Stimulated activated CD8-positive, alpha-beta memory T cell treated with anti-CD3 and anti-CD28 coated beads, Interleukin-4, amount 100 ng/mL, for 24 hours (primary cell): ENCODE measurements at regions not wholly inside any gene's neighbourhood (a gene's known extent, or its start where the extent isn't known, plus 50 kb on each side); places are given as distances from the start of the nearest gene placed in this dataset.
"Not testable (repeated sequence)": the region's sequence is repeated elsewhere in the genome, so short reads cannot be mapped to it uniquely, and the experiment has no call there.

Source experiments
- DNase-seq: peaks from one replicate; pipeline ENCODE4 v3.0.0-alpha.2; 2020; ENCODE audit warnings: low read depth

DNA sequence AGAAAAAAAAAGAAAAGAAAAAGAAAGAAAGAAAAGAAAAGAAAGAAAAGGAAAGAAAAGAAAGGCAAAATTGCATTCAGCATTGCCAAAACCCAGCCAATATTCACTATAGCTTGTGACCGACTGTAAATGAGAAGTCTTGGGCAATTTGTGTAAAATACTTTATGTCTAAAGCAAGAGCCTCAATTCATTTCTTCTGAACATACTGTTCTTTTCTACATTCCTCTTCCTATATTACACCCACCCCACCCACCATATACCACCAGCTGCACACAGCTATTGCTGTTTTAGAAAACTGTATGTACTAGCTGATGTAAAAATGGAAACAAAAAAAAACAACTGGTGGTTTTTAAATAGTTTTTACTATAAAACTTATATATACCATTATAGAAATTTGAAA is 156.9 kb upstream of the TTC29 start:
- DNase-seq: no peak

DNA sequence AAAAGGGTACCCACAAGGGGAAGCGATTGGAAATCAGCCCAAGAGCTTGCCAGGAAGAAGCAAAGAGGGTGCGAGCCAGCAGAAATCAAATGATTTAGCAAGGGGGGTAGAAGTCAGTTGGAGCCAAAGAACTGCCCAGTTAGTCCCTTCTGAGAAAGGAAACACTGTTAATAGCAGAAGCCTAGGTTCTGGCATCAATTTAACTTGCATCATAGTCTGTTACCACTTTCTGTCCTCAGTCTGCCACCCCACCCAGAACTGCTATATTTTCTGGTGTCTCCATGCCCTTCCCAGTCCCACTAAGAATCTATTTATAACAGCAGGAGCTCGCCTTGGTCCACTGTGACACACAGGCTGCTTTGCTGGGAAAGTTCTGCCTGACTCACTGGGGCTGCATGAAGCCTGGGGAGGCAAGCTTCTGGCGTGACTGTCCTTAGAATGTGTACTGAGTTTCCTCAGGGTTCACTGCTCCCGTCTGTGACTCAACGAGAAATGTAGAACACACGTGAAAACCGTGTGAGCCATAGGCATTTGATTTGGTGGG is 157.8 kb upstream of the TTC29 start:
- no peak for DNase-seq

DNA sequence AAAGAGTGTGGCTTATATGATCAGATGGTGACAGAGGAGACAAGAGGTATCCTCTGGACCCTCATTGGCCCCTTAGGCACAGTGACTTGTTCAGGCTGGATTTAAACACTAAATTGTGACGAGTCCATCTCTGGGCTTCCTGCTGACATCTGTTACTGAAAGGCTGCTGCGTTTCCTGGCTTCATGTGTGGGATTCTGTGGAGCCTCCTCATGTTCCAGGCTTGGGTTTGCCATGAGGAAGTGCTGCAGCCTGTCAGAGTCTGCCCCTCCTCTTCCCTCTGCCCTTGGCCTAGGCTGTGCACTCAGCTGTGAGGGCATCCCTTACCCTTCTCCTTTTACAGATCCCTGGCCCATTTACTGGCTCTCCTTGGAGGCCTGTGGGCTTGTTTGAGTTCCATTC is 159.1 kb upstream of the TTC29 start:
- no peak for DNase-seq

DNA sequence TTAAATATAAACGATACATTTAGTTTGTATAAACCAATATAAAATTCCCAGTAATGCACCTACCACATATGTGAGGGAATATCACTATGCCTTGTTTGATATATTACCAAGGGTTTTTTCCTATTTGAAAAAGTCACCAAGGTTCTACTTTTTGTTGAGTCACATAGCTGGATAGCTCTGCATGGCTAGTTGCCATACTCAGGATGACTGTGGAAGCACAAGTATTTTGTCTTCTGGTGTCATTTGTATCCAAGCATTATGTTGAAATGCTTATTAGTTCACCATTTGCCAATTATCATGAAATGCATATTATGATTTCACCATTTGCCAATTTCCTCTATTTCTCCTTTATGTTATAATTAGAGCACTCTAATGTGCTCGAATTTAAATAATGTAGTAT is 162.7 kb upstream of the TTC29 start:
- no peak for DNase-seq

DNA sequence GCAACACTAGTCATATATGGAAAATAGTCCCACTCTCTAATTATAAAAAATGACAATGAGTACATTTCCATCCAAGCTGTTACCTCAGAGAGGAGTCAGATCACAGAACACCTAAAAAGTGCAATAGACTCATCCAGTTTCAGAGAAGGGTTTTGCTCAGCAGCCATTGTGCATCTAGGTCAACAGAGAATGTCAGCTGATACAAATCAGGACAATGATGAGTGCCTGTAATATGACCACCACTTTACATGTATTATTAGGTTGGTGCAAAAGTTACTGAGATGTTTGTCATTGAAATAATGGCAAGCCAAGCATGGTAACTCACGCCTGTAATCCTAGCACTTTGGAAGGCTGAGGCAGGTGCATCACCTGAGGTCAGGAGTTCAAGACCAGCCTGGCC is 164.1 kb upstream of the TTC29 start:
- DNase-seq: no peak

DNA sequence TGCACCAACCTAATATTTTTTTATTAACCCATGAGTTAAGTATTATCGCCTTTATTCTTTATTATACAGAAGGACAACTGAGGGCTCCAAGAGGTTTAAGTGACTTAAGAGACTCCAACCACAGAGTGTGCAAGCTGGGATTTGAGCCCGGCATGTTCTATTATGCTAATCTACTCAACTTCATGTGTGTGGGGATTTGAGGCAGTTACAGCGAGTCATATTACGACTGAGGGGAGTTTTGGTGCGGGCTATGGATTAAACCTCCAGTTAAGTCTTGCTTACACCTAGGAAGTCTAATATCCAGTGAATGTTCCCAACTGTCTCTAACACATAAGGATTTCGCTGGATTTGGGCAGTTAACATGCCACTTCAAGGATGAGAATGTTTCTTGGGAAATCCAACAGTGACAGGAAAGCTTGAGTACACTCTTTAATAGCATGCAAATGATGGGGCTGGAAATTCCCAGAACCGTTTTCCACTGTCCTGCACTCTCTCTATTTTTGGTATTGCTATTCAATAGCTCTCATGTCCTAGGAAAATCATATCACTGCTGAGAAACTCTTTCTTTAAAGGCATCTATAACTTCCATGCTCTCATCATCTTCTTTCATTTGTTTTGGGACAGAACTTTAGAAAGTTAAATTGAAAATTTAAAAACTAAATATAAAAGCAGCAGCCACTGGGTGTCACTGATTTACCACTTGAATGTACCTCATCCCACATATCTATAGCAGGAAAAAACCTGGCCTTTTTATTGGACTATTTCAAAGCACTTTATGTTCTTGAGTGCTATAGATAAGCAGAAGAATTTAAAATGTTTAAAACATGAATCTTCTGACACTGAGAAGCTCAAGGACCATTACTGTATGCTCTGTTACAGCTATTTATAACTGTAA is 165.1 kb upstream of the TTC29 start:
- no peak for DNase-seq

DNA sequence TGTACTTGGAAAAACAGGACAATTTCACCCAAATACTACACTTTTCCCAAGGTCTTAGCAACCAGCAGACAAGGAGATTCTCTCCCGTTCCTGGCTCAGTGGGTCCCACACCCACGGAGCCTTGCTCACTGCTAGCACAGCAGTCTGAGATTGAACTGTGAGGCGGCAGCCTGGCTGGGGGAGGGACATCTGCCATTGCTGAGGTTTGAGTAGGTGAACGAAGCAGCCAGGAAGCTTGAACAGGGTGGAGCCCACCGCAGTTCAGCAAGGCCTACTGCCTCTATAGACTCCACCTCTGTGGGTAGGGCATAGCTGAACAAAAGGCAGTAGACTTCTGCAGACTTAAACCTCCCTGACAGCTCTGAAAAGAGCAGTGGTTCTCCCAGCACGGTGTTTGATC is 166.5 kb upstream of the TTC29 start:
- not testable (repeated sequence) for DNase-seq

DNA sequence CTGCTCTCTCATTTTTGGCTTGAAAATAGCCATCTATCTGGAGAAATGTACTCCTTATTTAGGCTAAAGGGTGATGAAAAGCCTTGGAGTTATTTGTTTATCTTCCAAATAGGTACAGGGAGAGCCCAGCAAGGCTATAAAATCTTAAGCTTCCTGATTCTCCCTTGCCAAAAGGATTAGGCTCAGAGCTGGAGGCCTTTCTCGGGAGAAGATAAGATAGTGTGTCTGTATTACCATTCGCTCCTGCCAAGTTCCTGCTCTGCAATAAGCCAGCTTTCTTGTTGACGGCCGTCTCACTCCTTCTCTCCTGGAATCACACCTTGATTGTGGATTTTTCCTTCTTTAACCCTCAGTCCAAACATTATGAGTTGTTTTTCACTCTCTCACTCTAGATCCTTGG is 171.8 kb upstream of the TTC29 start:
- no peak for DNase-seq

DNA sequence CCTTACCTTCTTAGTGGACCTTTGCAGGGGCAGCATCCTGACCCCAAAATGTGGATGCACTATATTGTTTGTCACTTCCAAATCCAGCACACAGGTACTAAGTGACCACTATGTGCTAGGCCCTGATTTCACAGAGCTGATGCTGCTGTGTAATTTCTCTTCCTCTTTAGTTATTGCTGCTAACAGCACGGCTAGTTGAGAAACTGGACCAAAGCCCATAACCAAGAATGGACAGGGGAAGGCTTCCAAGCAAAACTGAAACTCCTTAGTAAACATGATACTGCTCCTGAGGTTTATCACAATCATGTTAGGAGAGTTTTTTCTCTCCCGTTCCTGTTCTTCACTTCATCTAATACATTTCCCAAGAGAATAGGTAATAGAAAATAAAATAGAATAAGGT is 172.9 kb upstream of the TTC29 start:
- DNase-seq: no peak

DNA sequence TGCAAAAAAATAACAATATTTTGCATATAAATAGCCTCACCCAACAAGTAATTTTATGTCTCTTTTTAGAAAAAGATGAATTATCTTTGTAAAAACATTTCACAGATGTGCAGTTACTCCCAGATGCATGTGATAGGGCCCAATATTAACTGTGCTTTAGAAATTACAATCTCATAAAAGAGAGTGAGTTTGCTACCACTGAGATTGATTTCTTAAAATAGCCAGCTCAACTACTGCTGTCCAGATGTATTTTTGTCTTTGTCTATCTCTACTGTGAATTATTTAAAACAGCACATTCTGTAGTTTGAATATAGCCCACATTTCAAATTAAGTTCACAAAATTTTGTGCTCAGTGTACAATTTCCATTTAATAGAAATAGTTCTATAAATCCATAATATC is 177.0 kb upstream of the TTC29 start:
- no peak for DNase-seq

DNA sequence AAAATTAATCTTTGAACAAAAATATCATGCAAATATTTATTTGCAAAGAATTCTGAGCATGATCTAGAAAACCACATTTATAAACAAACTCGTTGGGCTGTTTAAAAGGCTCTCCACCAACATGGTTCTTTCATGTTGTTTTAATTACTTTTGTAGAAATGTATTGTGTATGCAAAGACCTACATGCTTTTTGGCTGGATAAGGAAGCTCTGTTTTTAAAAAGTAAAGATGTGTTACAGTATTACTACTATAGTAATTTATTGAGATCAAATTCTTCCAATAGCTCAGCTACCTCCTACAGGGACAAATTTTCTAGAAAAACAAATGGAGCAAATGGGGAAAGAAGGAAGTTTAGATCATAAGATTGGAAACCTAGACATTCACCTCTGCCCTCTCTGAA is 177.5 kb upstream of the TTC29 start:
- DNase-seq: no peak

DNA sequence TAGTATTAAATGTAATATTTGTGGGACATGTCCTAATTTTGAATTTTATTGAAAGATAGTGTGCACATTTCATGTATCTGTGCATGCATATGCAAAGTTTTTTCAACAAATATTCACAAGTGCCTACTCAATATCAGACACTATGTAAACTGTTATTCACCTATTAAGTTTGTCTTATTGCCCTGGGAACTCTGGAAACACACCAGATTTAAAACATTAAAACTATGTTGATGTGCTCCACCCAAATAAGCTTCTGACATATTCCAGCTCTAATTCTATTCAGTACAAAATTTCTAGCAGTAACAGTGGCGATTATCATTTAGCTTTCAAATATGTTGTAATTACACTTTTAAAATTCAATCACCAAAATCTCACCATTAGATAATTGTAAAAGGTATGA is 183.1 kb upstream of the TTC29 start:
- DNase-seq: no peak

DNA sequence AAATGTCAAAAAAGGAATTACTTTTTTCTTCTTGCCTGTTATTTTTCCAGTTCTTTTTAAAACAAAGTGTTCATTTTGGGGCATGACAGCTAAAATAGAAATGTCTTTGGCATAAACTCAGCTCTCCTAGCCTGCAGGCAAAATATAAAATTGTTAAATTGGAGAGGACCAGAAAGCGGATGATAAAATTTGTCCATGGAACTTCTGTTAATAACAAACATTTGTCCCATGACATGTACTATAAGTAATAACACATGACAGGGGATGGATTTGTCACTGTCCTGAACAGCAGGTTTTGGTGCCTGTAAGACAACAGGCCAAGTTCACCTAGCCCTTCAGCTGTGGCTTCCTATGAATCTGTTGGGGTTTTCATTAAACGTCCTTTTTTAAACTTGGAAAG is 184.0 kb upstream of the TTC29 start:
- no peak for DNase-seq

DNA sequence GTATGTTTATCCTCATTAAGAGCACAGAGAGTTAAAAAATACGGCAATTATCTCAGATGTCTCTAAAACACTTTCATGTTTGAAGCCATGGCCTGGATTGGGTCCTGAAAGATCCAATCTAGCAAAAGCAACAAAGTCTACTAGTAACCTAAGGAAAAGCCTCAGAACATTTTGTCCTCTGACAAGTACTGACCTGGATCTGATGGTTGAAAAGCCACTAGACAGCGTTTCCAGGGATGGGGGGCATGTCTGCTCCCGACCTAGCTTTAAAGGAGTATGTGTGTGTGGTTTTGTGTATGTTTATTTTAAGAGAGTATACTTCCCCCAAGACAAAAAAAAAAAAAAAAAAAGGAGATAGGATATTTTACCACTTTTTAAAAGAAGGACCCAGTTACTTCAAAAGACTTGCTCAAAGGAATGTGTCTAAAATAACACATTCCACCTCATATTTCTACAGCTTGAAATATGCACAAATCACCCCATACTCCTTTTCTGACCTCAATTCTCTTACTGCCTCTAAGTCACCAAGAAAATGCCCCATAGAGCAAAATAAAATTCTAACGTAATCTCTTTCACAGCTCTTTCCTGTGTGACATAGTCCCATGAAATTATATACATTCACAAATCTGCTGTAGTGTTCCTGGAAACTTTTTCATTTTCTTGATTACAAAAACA is 189.0 kb upstream of the TTC29 start:
- DNase-seq: no peak

DNA sequence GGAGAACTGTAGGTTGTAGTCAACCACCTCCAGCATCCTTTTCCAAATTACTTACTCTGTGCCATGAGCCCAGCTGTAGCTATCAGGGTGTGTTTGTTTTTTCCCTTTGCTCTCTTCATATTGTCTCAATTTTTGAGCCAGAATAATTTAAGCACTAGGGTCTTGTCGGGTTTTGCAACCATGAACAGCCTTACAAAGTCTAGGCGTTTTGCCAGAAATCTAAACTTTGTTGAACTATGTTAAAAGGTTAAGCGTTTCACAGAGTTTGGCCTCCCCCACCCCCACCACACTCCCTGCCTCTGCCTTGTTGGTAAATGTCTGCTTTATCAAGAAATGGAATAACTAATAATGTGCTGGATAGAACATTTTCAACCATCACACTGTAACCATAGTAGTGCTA is 190.6 kb upstream of the TTC29 start:
- no peak for DNase-seq

DNA sequence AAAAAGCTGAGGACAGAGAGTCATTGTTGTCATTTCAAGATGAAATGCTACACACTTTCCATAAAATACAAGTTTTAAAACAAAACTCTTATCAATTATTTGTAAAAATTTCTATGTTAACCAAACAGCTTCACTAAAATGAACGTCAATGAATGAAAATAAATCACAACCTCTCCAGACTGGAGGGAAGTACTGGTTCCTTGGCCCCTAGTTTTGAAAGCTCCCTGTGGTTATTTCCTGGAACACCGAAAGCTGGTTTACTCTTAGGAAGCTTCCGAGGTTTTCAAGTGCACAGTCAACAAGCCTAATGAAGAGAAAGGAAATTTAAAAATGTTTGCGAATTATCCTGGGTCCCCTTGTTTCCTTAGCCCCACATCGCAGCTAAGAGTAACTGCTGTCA is 191.1 kb upstream of the TTC29 start:
- no peak for DNase-seq

DNA sequence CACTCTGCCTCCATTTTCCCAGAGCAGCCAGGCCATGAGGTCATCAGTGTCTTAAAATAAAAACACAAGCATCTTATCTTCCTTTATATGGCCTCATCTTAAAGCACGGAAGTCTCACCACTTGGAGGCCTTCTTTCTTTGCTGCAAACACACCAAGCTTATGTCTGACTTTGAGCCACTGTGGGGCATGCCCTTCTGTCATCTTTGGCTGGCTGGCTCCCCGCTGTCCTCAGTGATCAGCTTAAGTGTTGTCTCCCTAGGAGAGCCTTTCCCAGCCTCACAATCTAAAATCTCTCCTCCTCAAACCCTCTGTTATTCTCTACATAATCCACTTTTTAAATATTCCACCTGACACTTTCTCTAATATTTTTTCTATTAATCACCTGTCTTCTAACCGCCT is 191.6 kb upstream of the TTC29 start:
- DNase-seq: no peak

DNA sequence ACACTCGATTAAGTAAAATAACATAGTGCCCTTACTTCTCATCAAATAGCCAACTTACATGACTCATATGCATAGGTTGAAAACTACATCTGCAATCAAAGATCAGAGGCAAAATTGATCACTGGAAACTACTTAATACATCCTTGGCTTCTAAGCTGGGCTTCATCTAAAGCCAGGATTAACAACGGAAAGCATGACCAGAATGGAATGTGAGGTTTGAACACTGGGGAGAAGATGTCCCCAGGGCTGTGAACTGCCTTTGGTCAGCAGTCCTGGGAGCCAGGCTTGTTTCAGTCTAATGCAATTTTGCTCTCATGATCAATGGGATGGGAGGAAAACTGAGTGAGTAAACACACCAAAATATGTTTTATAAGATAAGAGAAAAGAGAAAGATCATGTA is 192.5 kb upstream of the TTC29 start:
- no peak for DNase-seq

DNA sequence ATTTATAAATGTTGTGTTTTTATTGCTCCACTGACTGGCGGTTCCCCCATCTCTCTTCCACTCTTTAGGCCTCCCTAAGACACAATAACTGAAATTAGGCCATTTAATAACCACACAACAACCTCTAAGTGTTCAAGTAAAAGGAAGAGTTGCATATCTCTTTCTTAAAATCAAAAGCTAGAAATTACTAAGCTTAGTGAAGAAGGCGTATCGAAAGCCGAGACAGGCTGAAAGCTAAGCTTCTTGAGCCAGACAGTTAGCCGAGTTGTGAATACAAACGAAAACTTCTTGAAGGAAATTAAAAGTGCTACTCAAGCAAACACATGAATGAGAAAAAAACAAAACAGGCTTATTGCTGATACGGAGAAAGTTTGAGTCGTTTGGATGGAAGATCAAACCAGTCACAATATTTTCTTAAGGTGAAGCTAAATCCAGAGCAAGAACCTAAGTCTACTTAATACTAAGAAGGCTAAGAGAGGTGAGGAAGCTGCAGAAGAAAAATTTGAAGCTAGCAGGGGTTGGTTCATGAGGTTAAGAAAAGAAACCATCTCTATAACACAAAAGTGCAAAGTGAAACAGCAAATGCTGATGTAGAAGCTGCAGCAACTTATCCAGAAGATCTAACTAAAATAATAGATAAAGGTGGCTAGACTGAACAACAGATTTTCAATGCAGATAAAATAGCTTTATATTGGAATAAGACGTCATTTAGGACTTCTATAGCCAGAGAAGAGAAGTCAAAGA is 194.0 kb upstream of the TTC29 start:
- no peak for DNase-seq

DNA sequence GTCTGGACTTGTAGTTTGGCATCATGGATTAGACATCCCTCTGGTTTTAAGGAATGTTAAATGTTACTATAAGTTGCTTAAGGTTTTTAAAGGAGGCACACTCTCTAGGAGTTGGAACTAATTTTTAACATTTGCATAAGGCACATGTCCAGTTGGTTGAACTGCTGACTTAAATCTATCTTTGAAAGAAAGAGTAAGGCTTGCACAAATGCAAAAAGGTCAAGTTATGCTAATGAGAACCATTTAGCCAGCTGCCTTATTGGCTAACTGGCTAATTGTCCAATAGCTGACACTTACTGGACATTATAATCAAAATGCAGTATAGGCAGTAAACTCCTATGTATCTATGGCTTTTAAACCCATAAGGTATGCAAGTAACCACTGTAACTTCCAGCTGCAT is 206.1 kb upstream of the TTC29 start:
- DNase-seq: no peak

DNA sequence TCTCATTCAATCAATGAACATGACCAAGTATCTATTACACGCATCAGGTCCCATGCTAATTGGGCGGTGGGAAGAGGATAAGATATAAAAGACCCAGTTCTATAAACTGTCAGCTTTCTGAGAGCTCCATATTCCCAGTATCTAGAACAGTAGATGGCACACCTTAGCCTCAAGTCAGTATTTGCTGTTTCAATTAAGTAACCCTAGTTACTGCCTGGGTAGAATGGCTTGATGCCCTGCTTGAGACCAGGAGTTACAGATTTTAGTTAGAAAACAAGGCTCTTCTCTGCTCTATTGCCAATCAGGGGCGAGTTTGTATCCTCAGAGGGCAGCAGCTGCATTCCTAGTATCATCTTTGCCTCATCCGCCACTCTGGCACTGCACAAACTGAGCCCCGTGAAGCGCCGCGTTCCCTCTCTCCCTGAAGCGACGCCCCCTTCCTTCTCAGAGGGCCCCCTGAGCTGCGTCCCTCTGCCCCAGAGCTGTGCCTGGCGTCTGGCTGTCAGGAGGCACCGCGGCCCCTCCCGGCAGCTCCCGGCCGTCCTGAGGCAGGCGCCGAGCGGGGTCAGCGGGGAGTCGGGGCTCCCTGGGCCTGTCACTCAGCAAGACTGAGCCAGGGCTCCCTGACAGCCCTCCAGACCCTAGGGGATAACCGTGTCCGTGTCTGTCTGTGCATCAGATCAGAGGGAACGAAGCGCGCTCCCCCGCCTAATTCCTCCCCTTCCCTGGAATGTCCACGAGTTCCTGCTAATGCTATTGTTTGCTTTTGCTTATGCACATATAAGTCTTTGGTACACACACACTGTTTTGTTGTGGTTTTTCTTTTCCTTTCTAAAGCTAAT is 212.4 kb upstream of the TTC29 start:
- no peak for DNase-seq
